ENCODE measurements at regions not wholly inside any gene's neighbourhood (a gene's known extent, or its start where the extent isn't known, plus 50 kb on each side); places are given as distances from the start of the nearest gene placed in this dataset.
"Not testable (repeated sequence)": the region's sequence is repeated elsewhere in the genome, so short reads cannot be mapped to it uniquely, and the experiment has no call there.

DNA sequence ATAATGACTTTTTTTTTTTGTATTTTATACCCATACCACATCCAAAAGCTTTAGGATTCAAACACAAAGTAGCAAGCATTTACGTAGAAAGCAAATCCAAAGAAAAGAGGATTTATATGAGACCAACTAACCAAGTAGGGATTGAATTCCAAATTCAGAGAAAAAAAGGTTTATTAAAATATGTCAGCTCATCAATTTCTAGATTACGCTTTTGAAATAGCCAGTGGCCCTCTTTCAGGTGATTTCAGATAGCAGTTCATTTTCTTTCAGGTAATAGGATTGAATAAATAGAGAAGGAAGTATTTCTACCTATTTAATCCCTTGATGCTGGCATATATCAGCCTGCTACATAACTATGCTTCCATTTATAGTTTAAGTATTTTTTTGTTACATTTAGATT is 822.3 kb downstream of the PRIM2 start:
- intact Hi-C loops (cut with DNase I); H3K4me1 ChIP-seq (replicated peaks in 1 of 2); H3K9me3 ChIP-seq (replicated peaks in 1 of 3); H3K27ac ChIP-seq; H3K36me3 ChIP-seq (replicated peaks in 1 of 2); DNase-seq; H3K27me3 ChIP-seq; H3K4me3 ChIP-seq: not testable (repeated sequence)
- WGBS, 4 donors, result 55 to 95% (median 81%) methylated on average over 2 of the region's 2 CpGs

DNA sequence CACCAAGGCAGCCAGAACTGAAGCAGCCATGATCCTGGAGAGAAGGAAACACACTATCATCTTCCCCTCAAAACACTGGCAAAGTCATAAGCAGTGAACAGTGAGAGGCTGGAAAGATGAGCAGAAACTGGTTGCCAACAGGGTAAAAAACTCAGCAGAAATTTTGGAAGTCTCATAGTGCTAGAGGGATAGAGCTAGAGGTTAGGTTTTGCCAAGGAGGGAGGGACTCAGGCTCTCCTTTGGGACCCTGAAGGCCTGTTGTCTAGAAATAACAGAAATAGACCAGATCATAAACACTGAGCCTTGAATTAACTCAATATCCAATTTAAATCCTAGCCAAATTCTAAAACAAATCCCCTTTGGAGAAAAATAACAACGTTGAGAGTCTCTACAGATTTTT is 853.6 kb downstream of the PRIM2 start:
- not testable (repeated sequence) for H3K9me3 ChIP-seq (replicated peaks in 1 of 3); H3K4me1 ChIP-seq (replicated peaks in 1 of 2)

GRCh38 chr6:58181557-58182065 is 864.2 kb downstream of the PRIM2 start:
- H3K9me3 ChIP-seq (replicated peaks in 1 of 3); intact Hi-C loops (cut with DNase I); H3K4me1 ChIP-seq (replicated peaks in 1 of 2); H3K36me3 ChIP-seq (replicated peaks in 1 of 2); H3K27ac ChIP-seq; H3K27me3 ChIP-seq; H3K4me3 ChIP-seq; DNase-seq: not testable (repeated sequence)
- TF ChIP-seq, protein P1, sequence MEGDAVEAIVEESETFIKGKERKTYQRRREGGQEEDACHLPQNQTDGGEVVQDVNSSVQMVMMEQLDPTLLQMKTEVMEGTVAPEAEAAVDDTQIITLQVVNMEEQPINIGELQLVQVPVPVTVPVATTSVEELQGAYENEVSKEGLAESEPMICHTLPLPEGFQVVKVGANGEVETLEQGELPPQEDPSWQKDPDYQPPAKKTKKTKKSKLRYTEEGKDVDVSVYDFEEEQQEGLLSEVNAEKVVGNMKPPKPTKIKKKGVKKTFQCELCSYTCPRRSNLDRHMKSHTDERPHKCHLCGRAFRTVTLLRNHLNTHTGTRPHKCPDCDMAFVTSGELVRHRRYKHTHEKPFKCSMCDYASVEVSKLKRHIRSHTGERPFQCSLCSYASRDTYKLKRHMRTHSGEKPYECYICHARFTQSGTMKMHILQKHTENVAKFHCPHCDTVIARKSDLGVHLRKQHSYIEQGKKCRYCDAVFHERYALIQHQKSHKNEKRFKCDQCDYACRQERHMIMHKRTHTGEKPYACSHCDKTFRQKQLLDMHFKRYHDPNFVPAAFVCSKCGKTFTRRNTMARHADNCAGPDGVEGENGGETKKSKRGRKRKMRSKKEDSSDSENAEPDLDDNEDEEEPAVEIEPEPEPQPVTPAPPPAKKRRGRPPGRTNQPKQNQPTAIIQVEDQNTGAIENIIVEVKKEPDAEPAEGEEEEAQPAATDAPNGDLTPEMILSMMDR (IDR thresholded peaks at IDR 0.05), result peak in 1 of 6 experiments; percentile 21
- WGBS, 4 donors, result 36 to 45% (median 39%) methylated on average over 2 of the region's 2 CpGs

More for the DNA sequence above, 853.6 kb downstream of the PRIM2 start:
- H3K27me3 ChIP-seq; DNase-seq; H3K27ac ChIP-seq; H3K36me3 ChIP-seq (replicated peaks in 1 of 2); intact Hi-C loops (cut with DNase I); H3K4me3 ChIP-seq: not testable (repeated sequence)
- WGBS, 4 donors, result 48 to 65% (median 52%) methylated on average over 1 of the region's 1 CpG

DNA sequence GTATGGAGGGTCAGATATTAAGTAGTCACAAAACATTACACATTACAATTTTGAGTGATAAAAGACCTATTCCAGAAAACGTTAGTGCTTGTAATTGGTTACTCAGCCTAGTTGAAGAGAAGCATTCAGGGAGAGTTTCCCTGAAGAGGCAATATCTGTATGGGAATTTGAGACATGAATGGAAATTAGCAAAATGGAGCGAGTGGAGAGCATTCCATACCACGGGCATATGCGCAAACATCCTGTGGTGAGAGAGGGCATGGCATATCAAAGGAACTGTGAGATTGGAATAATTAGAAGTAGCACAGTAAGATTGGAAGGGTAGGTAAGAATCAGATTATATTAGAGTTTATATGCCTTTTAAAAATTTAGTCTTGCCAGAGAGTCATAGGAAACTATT is 867.9 kb downstream of the PRIM2 start:
- H3K4me3 ChIP-seq; DNase-seq; H3K4me1 ChIP-seq (replicated peaks in 1 of 2); H3K27ac ChIP-seq; intact Hi-C loops (cut with DNase I); H3K36me3 ChIP-seq (replicated peaks in 1 of 2); H3K27me3 ChIP-seq; H3K9me3 ChIP-seq (replicated peaks in 1 of 3): not testable (repeated sequence)
- WGBS, 4 donors, result 74 to 83% (median 82%) methylated on average over 4 of the region's 4 CpGs

- H3K27me3 ChIP-seq; H3K4me3 ChIP-seq; H3K27ac ChIP-seq; H3K9me3 ChIP-seq (replicated peaks in 1 of 3); H3K4me1 ChIP-seq (replicated peaks in 1 of 2); H3K36me3 ChIP-seq (replicated peaks in 1 of 2); DNase-seq; intact Hi-C loops (cut with DNase I): not testable (repeated sequence)
- 58 to 81% (median 61%) methylated on average over 1 of the region's 1 CpG for WGBS, 4 donors
Observed at GRCh38 chr6:58193209-58193608, 875.8 kb downstream of the PRIM2 start.

- WGBS, 4 donors, result 72 to 79% (median 74%) methylated on average over 5 of the region's 5 CpGs
- H3K9me3 ChIP-seq (replicated peaks in 1 of 3), result no peaks in the 10 kb centered on the region
- H3K27ac ChIP-seq, result no peak overlapping the region
- TF ChIP-seq, protein P1 (IDR thresholded peaks at IDR 0.05), result no peak
- no peak for TF ChIP-seq POLR2A (IDR thresholded peaks at IDR 0.05)
- no peak overlapping the region for H3K4me3 ChIP-seq
- H3K36me3 ChIP-seq (replicated peaks in 1 of 2), result no peaks in the 10 kb centered on the region
- DNase-seq, result no peak
- intact Hi-C loops (cut with DNase I), result no loop called here
- H3K4me1 ChIP-seq (replicated peaks in 1 of 2), result no peaks in the 10 kb centered on the region
- H3K27me3 ChIP-seq, result no peaks in the 10 kb centered on the region
Observed at GRCh38 chr6:58198301-58198700, 880.9 kb downstream of the PRIM2 start.

DNA sequence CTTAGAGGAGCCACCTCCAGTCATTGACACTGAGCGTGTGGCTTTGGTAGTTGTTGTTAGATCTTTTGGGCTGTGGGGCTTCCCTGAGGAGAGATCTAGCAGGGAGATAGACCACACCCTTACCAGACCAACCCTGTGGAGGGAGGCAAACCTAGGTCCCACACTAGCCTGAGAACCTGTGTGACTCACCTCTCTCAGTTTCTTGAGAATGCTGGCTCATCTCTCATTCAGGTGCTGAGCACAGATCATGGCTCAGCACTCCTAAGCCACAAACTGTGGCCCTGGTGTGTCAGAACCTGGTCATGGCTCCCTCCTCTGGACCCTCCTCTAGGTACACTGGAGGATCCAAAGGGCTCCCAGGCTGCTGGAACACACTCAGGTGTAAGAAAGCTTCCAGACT is 919.7 kb downstream of the PRIM2 start:
- H3K4me3 ChIP-seq; H3K27ac ChIP-seq; H3K9me3 ChIP-seq (replicated peaks in 1 of 3); DNase-seq; intact Hi-C loops (cut with DNase I); H3K27me3 ChIP-seq; H3K36me3 ChIP-seq (replicated peaks in 1 of 2); H3K4me1 ChIP-seq (replicated peaks in 1 of 2): not testable (repeated sequence)
- 79 to 93% (median 86%) methylated on average over 1 of the region's 1 CpG for WGBS, 4 donors

DNA sequence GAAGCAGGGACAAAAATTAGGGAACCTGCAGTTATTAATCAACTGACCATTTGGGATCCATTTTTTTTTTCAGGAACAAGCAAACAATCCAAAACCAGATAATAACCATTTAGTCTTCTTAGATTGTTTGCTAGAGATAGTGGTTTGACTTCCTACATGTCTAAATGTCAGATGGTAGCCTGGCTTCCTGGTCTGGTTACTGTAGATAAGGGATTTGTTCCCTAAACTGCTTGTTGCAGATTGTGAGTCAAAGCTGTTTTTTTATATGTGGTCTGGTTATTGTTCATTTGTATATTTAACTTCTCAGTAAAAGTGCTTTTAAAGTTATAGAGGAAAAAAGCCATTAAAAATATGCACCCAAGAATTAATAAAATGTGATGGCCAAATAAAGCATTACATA is 921.0 kb downstream of the PRIM2 start:
- H3K4me3 ChIP-seq; H3K27ac ChIP-seq; H3K4me1 ChIP-seq (replicated peaks in 1 of 2); H3K9me3 ChIP-seq (replicated peaks in 1 of 3); intact Hi-C loops (cut with DNase I); DNase-seq; H3K36me3 ChIP-seq (replicated peaks in 1 of 2); H3K27me3 ChIP-seq: not testable (repeated sequence)

GRCh38 chr6:58257625-58258024 is 940.2 kb downstream of the PRIM2 start:
- H3K36me3 ChIP-seq (replicated peaks in 1 of 2); DNase-seq; H3K27me3 ChIP-seq; H3K27ac ChIP-seq; H3K4me1 ChIP-seq (replicated peaks in 1 of 2); intact Hi-C loops (cut with DNase I); H3K4me3 ChIP-seq; H3K9me3 ChIP-seq (replicated peaks in 1 of 3): not testable (repeated sequence)
- WGBS, 4 donors, result 85 to 90% methylated on average over 17 to 23 of the region's 23 CpGs; no CpG with 5 or more reads in 2 of the 4 donors
